GM21360 (cell line): ENCODE measurements at regions not wholly inside any gene's neighbourhood (a gene's known extent, or its start where the extent isn't known, plus 50 kb on each side); places are given as distances from the start of the nearest gene placed in this dataset.
"Not testable (repeated sequence)": the region's sequence is repeated elsewhere in the genome, so short reads cannot be mapped to it uniquely, and the experiment has no call there.

ENCODE experiments used
- ATAC-seq: cut with Tn5 transposase; IDR thresholded peaks from one replicate; pipeline ENCODE4 v1.9.1; 2021; ENCODE audit warnings: mild to moderate bottlenecking, moderate library complexity; ENCODE audit not compliant: unreplicated experiment

GRCh38 chr2:89756616-89757015 lies 1065.1 kb downstream of the RPIA start:
- not testable (repeated sequence) for ATAC-seq

- not testable (repeated sequence) for ATAC-seq
Observed at GRCh38 chr2:89758332-89759026, 1067.0 kb downstream of the RPIA start.

GRCh38 chr2:89760762-89761161 lies 1069.3 kb downstream of the RPIA start:
- ATAC-seq = not testable (repeated sequence)

- not testable (repeated sequence) for ATAC-seq
Observed at GRCh38 chr2:89761171-89761570, 1069.7 kb downstream of the RPIA start.

GRCh38 chr2:89761863-89762262 lies 1070.4 kb downstream of the RPIA start:
- ATAC-seq = not testable (repeated sequence)

GRCh38 chr2:89762461-89763253 lies 1071.2 kb downstream of the RPIA start:
- ATAC-seq = not testable (repeated sequence)

GRCh38 chr2:89763254-89763580 lies 1071.7 kb downstream of the RPIA start:
- no peak for ATAC-seq

GRCh38 chr2:89763581-89764485 lies 1072.4 kb downstream of the RPIA start:
- ATAC-seq = no peak

GRCh38 chr2:89764571-89765360 lies 1073.3 kb downstream of the RPIA start:
- not testable (repeated sequence) for ATAC-seq

- not testable (repeated sequence) for ATAC-seq
Observed at GRCh38 chr2:89765361-89765718, 1073.9 kb downstream of the RPIA start.

GRCh38 chr2:89766141-89766990 lies 1074.9 kb downstream of the RPIA start:
- ATAC-seq = not testable (repeated sequence)

GRCh38 chr2:89767058-89767457 lies 1075.6 kb downstream of the RPIA start:
- ATAC-seq = not testable (repeated sequence)

GRCh38 chr2:89767572-89768435 lies 1076.3 kb downstream of the RPIA start:
- ATAC-seq = no peak

GRCh38 chr2:89775885-89776284 lies 1084.4 kb downstream of the RPIA start:
- ATAC-seq = no peak

- ATAC-seq = no peak
Observed at GRCh38 chr2:89780318-89780717, 1088.8 kb downstream of the RPIA start.

GRCh38 chr2:89781962-89782361 lies 1090.5 kb downstream of the RPIA start:
- no peak for ATAC-seq

- ATAC-seq = no peak
Observed at GRCh38 chr2:89784960-89785359, 1093.5 kb downstream of the RPIA start.

- not testable (repeated sequence) for ATAC-seq
Observed at GRCh38 chr2:89785528-89785927, 1094.1 kb downstream of the RPIA start.

GRCh38 chr2:89786642-89787041 lies 1095.2 kb downstream of the RPIA start:
- ATAC-seq = not testable (repeated sequence)
